H9 (cell line): ENCODE measurements at regions not wholly inside any gene's neighbourhood (a gene's known extent, or its start where the extent isn't known, plus 50 kb on each side); places are given as distances from the start of the nearest gene placed in this dataset.

ENCODE experiments used
- DNase-seq: peaks from one replicate; pipeline ENCODE4 v3.0.0-alpha.2; 2017
- H2AFZ ChIP-seq: one replicate; pipeline ENCODE4 v1.6.1; 2013; ENCODE audit warnings: mild to moderate bottlenecking, low read length, control low read depth, moderate library complexity
- H2AK5ac ChIP-seq: 2 replicates; pipeline ENCODE4 v1.6.1; 2013; ENCODE audit warnings: low read length, control low read depth, mixed read lengths; ENCODE audit not compliant: insufficient read length
- H2BK120ac ChIP-seq: one replicate; pipeline ENCODE4 v1.6.1; 2013; ENCODE audit warnings: low read depth, mild to moderate bottlenecking, low read length, control low read depth, inconsistent platforms; ENCODE audit not compliant: poor library complexity, severe bottlenecking
- H2BK12ac ChIP-seq: 2 replicates; pipeline ENCODE4 v1.6.1; 2013; ENCODE audit warnings: low read length, control low read depth, mixed read lengths, low read depth; ENCODE audit not compliant: insufficient read length
- H2BK15ac ChIP-seq: 2 replicates; pipeline ENCODE4 v1.6.1; 2013; ENCODE audit warnings: low read depth, low read length, control low read depth
- H2BK20ac ChIP-seq: one replicate; pipeline ENCODE4 v1.6.1; 2013; ENCODE audit warnings: low read depth, mild to moderate bottlenecking, low read length, control low read depth, inconsistent platforms; ENCODE audit not compliant: poor library complexity, severe bottlenecking
- H2BK5ac ChIP-seq: 2 replicates; pipeline ENCODE4 v1.6.1; 2013; ENCODE audit warnings: low read length, control low read depth, mixed read lengths; ENCODE audit not compliant: insufficient read length
- H3K14ac ChIP-seq: 2 replicates; pipeline ENCODE4 v1.6.1; 2013; ENCODE audit warnings: low read length, control low read depth; ENCODE audit not compliant: insufficient read depth
- H3K18ac ChIP-seq: 2 replicates; pipeline ENCODE4 v1.6.1; 2013; ENCODE audit warnings: low read depth, mild to moderate bottlenecking, mixed read lengths, low read length, control low read depth; ENCODE audit not compliant: insufficient read length
- H3K23ac ChIP-seq: 2 replicates; pipeline ENCODE4 v1.6.1; 2013; ENCODE audit warnings: low read length, control low read depth, mixed read lengths, low read depth; ENCODE audit not compliant: insufficient read length
- H3K23me2 ChIP-seq: 2 replicates; pipeline ENCODE4 v1.6.1; 2013; ENCODE audit warnings: low read depth, mild to moderate bottlenecking, mixed read lengths, low read length, control low read depth; ENCODE audit not compliant: insufficient read length, poor library complexity, severe bottlenecking
- H3K27ac ChIP-seq: 2 replicates; pipeline ENCODE4 v1.5.1; 2013; ENCODE audit warnings: low read length, control low read depth, mixed read lengths, low read depth; ENCODE audit not compliant: insufficient read length
- H3K27me3 ChIP-seq: 2 replicates; pipeline ENCODE4 v1.6.1; 2013; ENCODE audit warnings: low read length, control low read depth, inconsistent platforms; ENCODE audit not compliant: insufficient read depth
- H3K4ac ChIP-seq: 2 replicates; pipeline ENCODE4 v1.6.1; 2013; ENCODE audit warnings: low read depth, mild to moderate bottlenecking, control low read depth, inconsistent platforms, low read length, moderate library complexity
- H3K4me1 ChIP-seq: 2 replicates; pipeline ENCODE4 v1.6.1; 2013; ENCODE audit warnings: low read length, control low read depth, inconsistent platforms; ENCODE audit not compliant: insufficient read depth
- H3K4me2 ChIP-seq: 2 replicates; pipeline ENCODE4 v1.6.1; 2013; ENCODE audit warnings: low read length, control low read depth, mixed read lengths; ENCODE audit not compliant: insufficient read length, insufficient read depth
- H3K56ac ChIP-seq: 2 replicates; pipeline ENCODE4 v1.6.1; 2013; ENCODE audit warnings: low read depth, mild to moderate bottlenecking, mixed read lengths, low read length, control low read depth; ENCODE audit not compliant: insufficient read length
- H3K79me1 ChIP-seq: 2 replicates; pipeline ENCODE4 v1.6.1; 2013; ENCODE audit warnings: low read depth, mild to moderate bottlenecking, moderate library complexity, low read length, control low read depth, inconsistent platforms; ENCODE audit not compliant: insufficient read depth, poor library complexity, severe bottlenecking
- H3K79me2 ChIP-seq: 2 replicates; pipeline ENCODE4 v1.6.1; 2013; ENCODE audit warnings: low read length, control low read depth, inconsistent platforms; ENCODE audit not compliant: insufficient read depth
- H3K9ac ChIP-seq: 2 replicates; pipeline ENCODE4 v1.6.1; 2013; ENCODE audit warnings: low read length, control low read depth, mixed read lengths; ENCODE audit not compliant: insufficient read length; ENCODE audit errors: extremely low read depth
- H3K9me3 ChIP-seq: one replicate; pipeline ENCODE4 v1.6.1; 2013; ENCODE audit warnings: low read depth, low read length, inconsistent platforms; ENCODE audit not compliant: control insufficient read depth
- H3T11ph ChIP-seq: one replicate; pipeline ENCODE4 v1.6.1; 2013; ENCODE audit warnings: mild to moderate bottlenecking, low read length, control low read depth, inconsistent platforms
- H4K20me1 ChIP-seq: one replicate; pipeline ENCODE4 v1.6.1; 2013; ENCODE audit not compliant: control insufficient read depth, insufficient read length, insufficient read depth
- H4K5ac ChIP-seq: 2 replicates; pipeline ENCODE4 v1.6.1; 2013; ENCODE audit warnings: low read depth, mild to moderate bottlenecking, mixed read lengths, low read length, control low read depth; ENCODE audit not compliant: insufficient read length
- H4K8ac ChIP-seq: replicated peaks from 2 replicates; pipeline ENCODE4 v1.6.1; 2013; ENCODE audit warnings: low read length, control low read depth, mixed read lengths, low read depth; ENCODE audit not compliant: insufficient read length
- H4K91ac ChIP-seq: 2 replicates; pipeline ENCODE4 v1.6.1; 2013; ENCODE audit warnings: low read depth, mild to moderate bottlenecking, moderate library complexity, mixed read lengths, low read length, control low read depth; ENCODE audit not compliant: insufficient read length
- H3K27ac Mint-ChIP-seq, 3 experiments: 2 replicates in 2 of 3; 3 replicates in 1 of 3; pipeline ENCODE4 v1.8.0; 2020 to 2021; ENCODE audit warnings: mixed read lengths in 3 of 3, mild to moderate bottlenecking in 1 of 3, moderate library complexity in 1 of 3
- H3K27me3 Mint-ChIP-seq: 2 replicates; pipeline ENCODE4 v1.8.0; 2021; ENCODE audit warnings: low read depth, mild to moderate bottlenecking, moderate library complexity, mixed read lengths
- H3K36me3 Mint-ChIP-seq, 3 experiments: 2 replicates in 2 of 3; 3 replicates in 1 of 3; pipeline ENCODE4 v1.8.0; 2020 to 2021; ENCODE audit warnings: low read depth in 3 of 3, mixed read lengths in 3 of 3; ENCODE audit not compliant: insufficient read depth in 1 of 3
- H3K4me1 Mint-ChIP-seq, 2 experiments: 2 replicates each; pipeline ENCODE4 v1.8.0; 2020; ENCODE audit warnings: mixed read lengths in 2 of 2
- H3K4me3 Mint-ChIP-seq, 2 experiments: 2 replicates in 1 of 2; 3 replicates in 1 of 2; pipeline ENCODE4 v1.8.0; 2020 to 2021; ENCODE audit warnings: mild to moderate bottlenecking in 2 of 2, mixed read lengths in 2 of 2, moderate library complexity in 1 of 2
- H3K9me3 Mint-ChIP-seq, 2 experiments: 2 replicates in 1 of 2; 3 replicates in 1 of 2; pipeline ENCODE4 v1.8.0; 2020; ENCODE audit warnings: mild to moderate bottlenecking in 2 of 2, mixed read lengths in 2 of 2, moderate library complexity in 1 of 2
- WGBS: extraction: QIAGEN DNeasy Blood & Tissue Kit; methylation state at CpG from one replicate; pipeline ENCODE4 v1.1.7; 2013; ENCODE audit warnings: missing lambda C conversion rate, low lambda C conversion rate, mixed read lengths; ENCODE audit not compliant: insufficient read length; ENCODE audit errors: extremely low coverage; 5-methylcytosine and 5-hydroxymethylcytosine counted together
- TF ChIP-seq, protein P1 (sequence below): fragments of 200-600 bp; sonication (generic); conservative IDR thresholded peaks from 3 replicates; pipeline ENCODE4 v1.8.0; 2021; ENCODE audit warnings: antibody characterized with exemption, mild to moderate bottlenecking

- peaks cover 3 to 4% (median 4%) of the 10 kb centered on the region in 3 experiments; a peak in 4 of 7 replicates for H3K36me3 Mint-ChIP-seq
- no peak for DNase-seq
- Histone ChIP-seq H3K9ac (no peak overlapping the region), H2BK15ac (no peak overlapping the region), H3K4me2 (no peak overlapping the region), H3K4me1 (peaks cover 3% of the 10 kb centered on the region; the same call in 1 of the 2 replicates), H2BK120ac (no peak overlapping the region), H2AFZ (no peak overlapping the region), H3K27me3 (no peaks in the 10 kb centered on the region), H3K27ac (no peak overlapping the region), H3K4ac (no peak overlapping the region), H4K5ac (no peak overlapping the region), H3K23ac (no peak overlapping the region), H3K79me1 (no peaks in the 10 kb centered on the region), H2BK12ac (no peak overlapping the region), H2AK5ac (no peak overlapping the region), H4K8ac (no peak overlapping the region), H3K23me2 (no peaks in the 10 kb centered on the region), H4K91ac (no peak overlapping the region), H2BK5ac (no peak overlapping the region), H3K9me3 (no peaks in the 10 kb centered on the region), H3K79me2 (no peaks in the 10 kb centered on the region), H2BK20ac (no peak overlapping the region), H3T11ph (no peak overlapping the region), H4K20me1 (no peaks in the 10 kb centered on the region), H3K18ac (no peak overlapping the region), H3K56ac (no peak overlapping the region), H3K14ac (no peak overlapping the region)
- H3K9me3 Mint-ChIP-seq: peaks cover 0 to 5% of the 10 kb centered on the region in 2 experiments; a peak in 3 of 5 replicates
- no CpG with 5 or more reads among the region's 1 CpG for WGBS
- no peak overlapping the region for H3K27ac Mint-ChIP-seq
- H3K27me3 Mint-ChIP-seq: peaks cover 31% of the 10 kb centered on the region
- no peak overlapping the region for H3K4me3 Mint-ChIP-seq
- H3K4me1 Mint-ChIP-seq: peaks cover 20 to 30% of the 10 kb centered on the region in 2 experiments
- TF ChIP-seq, protein P1, sequence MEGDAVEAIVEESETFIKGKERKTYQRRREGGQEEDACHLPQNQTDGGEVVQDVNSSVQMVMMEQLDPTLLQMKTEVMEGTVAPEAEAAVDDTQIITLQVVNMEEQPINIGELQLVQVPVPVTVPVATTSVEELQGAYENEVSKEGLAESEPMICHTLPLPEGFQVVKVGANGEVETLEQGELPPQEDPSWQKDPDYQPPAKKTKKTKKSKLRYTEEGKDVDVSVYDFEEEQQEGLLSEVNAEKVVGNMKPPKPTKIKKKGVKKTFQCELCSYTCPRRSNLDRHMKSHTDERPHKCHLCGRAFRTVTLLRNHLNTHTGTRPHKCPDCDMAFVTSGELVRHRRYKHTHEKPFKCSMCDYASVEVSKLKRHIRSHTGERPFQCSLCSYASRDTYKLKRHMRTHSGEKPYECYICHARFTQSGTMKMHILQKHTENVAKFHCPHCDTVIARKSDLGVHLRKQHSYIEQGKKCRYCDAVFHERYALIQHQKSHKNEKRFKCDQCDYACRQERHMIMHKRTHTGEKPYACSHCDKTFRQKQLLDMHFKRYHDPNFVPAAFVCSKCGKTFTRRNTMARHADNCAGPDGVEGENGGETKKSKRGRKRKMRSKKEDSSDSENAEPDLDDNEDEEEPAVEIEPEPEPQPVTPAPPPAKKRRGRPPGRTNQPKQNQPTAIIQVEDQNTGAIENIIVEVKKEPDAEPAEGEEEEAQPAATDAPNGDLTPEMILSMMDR: no peak
Measured at GRCh38 chr2:118641711-118642110, 205.7 kb downstream of the EN1 start.
